Ishikawa (cell line): ENCODE measurements at regions not wholly inside any gene's neighbourhood (a gene's known extent, or its start where the extent isn't known, plus 50 kb on each side); places are given as distances from the start of the nearest gene placed in this dataset.

Experiments used
- MAX ChIP-seq: IDR thresholded peaks from 2 replicates; pipeline ENCODE4 v1.6.1; 2012
- NFIC ChIP-seq: IDR thresholded peaks from 2 replicates; pipeline ENCODE4 v1.6.1; 2012
- RAD21 ChIP-seq: IDR thresholded peaks from 2 replicates; pipeline ENCODE4 v1.6.1; 2012; ENCODE audit warnings: low read depth
- REST ChIP-seq: IDR thresholded peaks from 2 replicates; pipeline ENCODE4 v1.6.1; 2012; ENCODE audit warnings: low read depth, mild to moderate bottlenecking
- TAF1 ChIP-seq: IDR thresholded peaks from 2 replicates; pipeline ENCODE4 v1.6.1; 2012; ENCODE audit warnings: low read depth, mild to moderate bottlenecking
- USF1 ChIP-seq: IDR thresholded peaks from 2 replicates; pipeline ENCODE4 v1.6.1; 2012
- YY1 ChIP-seq: IDR thresholded peaks from 2 replicates; pipeline ENCODE4 v1.6.1; 2012; ENCODE audit warnings: low read depth

- TF ChIP-seq MAX = no peak
- TF ChIP-seq YY1 = no peak
- TF ChIP-seq RAD21 = no peak
- no peak for TF ChIP-seq REST
- TF ChIP-seq USF1 = no peak
- TF ChIP-seq NFIC = no peak
- TF ChIP-seq TAF1 = no peak
Measured at GRCh38 chr13:55887561-55887960, 1253.2 kb upstream of the PRR20A start.
